ENCODE measurements at regions not wholly inside any gene's neighbourhood (a gene's known extent, or its start where the extent isn't known, plus 50 kb on each side); places are given as distances from the start of the nearest gene placed in this dataset.

GRCh38 chr16:26709175-26709574, 357.6 kb upstream of the C16orf82 start:
- Histone ChIP-seq H3K4me2 (ENCODE audit: extremely low read depth, insufficient read depth, low read length) (no peak overlapping the region), H3K4me3 (replicated peaks in 1 of 4; ENCODE audit: control extremely low read depth in 1 of 4, insufficient read depth in 1 of 4, low read depth in 3 of 4, low read length in 4 of 4) (no peak overlapping the region), H3K27ac (ENCODE audit: insufficient read depth, low read length) (no peak overlapping the region), H2AFZ (ENCODE audit: low read length) (no peak overlapping the region), H3K36me3 (ENCODE audit: control insufficient read depth, insufficient read depth, low read length) (no peaks in the 10 kb centered on the region), H3K79me2 (ENCODE audit: control insufficient read depth, insufficient read depth, low read length) (no peaks in the 10 kb centered on the region), H4K20me1 (ENCODE audit: control insufficient read depth, extremely low read depth, insufficient read depth, low read length) (no peaks in the 10 kb centered on the region), H3K4me1 (ENCODE audit: control insufficient read depth, extremely low read depth, insufficient read depth, low read length) (no peaks in the 10 kb centered on the region), H3K9ac (ENCODE audit: insufficient read depth, low read length) (no peak overlapping the region), H3K27me3 (ENCODE audit: control insufficient read depth, insufficient read depth, low read length) (no peaks in the 10 kb centered on the region), H3K9me3 (ENCODE audit: control insufficient read depth, insufficient read depth, low read depth, low read length) (no peaks in the 10 kb centered on the region)
- DNase-seq (ENCODE audit: low read depth in 2 of 2): no peak
- TF ChIP-seq EZH2 (IDR thresholded peaks at IDR 0.05; ENCODE audit: low read length, missing control alignments) (no peak), CTCF (conservative IDR thresholded peaks at IDR 0.05 in 1 of 2, IDR thresholded peaks at IDR 0.05 in 1 of 2; ENCODE audit: low read depth in 1 of 2, low read length in 2 of 2) (no peak)

GRCh38 chr16:26709754-26710153, 357.0 kb upstream of the C16orf82 start:
- Histone ChIP-seq H3K9me3 (ENCODE audit: control insufficient read depth, insufficient read depth, low read depth, low read length) (no peaks in the 10 kb centered on the region), H4K20me1 (ENCODE audit: control insufficient read depth, extremely low read depth, insufficient read depth, low read length) (no peaks in the 10 kb centered on the region), H3K36me3 (ENCODE audit: control insufficient read depth, insufficient read depth, low read length) (no peaks in the 10 kb centered on the region), H3K79me2 (ENCODE audit: control insufficient read depth, insufficient read depth, low read length) (no peaks in the 10 kb centered on the region), H3K4me3 (replicated peaks in 1 of 4; ENCODE audit: control extremely low read depth in 1 of 4, insufficient read depth in 1 of 4, low read depth in 3 of 4, low read length in 4 of 4) (no peak overlapping the region), H2AFZ (ENCODE audit: low read length) (no peak overlapping the region), H3K4me1 (ENCODE audit: control insufficient read depth, extremely low read depth, insufficient read depth, low read length) (no peaks in the 10 kb centered on the region), H3K4me2 (ENCODE audit: extremely low read depth, insufficient read depth, low read length) (no peak overlapping the region), H3K27ac (ENCODE audit: insufficient read depth, low read length) (no peak overlapping the region), H3K27me3 (ENCODE audit: control insufficient read depth, insufficient read depth, low read length) (no peaks in the 10 kb centered on the region), H3K9ac (ENCODE audit: insufficient read depth, low read length) (no peak overlapping the region)
- no peak for DNase-seq (ENCODE audit: low read depth in 2 of 2)
- TF ChIP-seq EZH2 (IDR thresholded peaks at IDR 0.05; ENCODE audit: low read length, missing control alignments): no peak
- TF ChIP-seq CTCF (conservative IDR thresholded peaks at IDR 0.05 in 1 of 2, IDR thresholded peaks at IDR 0.05 in 1 of 2; ENCODE audit: low read depth in 1 of 2, low read length in 2 of 2): no peak

- no peak overlapping the region for H2AFZ ChIP-seq (ENCODE audit: low read length)
- no peak overlapping the region for H3K9ac ChIP-seq (ENCODE audit: insufficient read depth, low read length)
- no peaks in the 10 kb centered on the region for H3K79me2 ChIP-seq (ENCODE audit: control insufficient read depth, insufficient read depth, low read length)
- H4K20me1 ChIP-seq (ENCODE audit: control insufficient read depth, extremely low read depth, insufficient read depth, low read length): no peaks in the 10 kb centered on the region
- no peaks in the 10 kb centered on the region for H3K9me3 ChIP-seq (ENCODE audit: control insufficient read depth, insufficient read depth, low read depth, low read length)
- H3K27me3 ChIP-seq (ENCODE audit: control insufficient read depth, insufficient read depth, low read length): no peaks in the 10 kb centered on the region
- no peak for DNase-seq (ENCODE audit: low read depth in 2 of 2)
- no peaks in the 10 kb centered on the region for H3K4me1 ChIP-seq (ENCODE audit: control insufficient read depth, extremely low read depth, insufficient read depth, low read length)
- no peak for TF ChIP-seq EZH2 (IDR thresholded peaks at IDR 0.05; ENCODE audit: low read length, missing control alignments)
- TF ChIP-seq CTCF (conservative IDR thresholded peaks at IDR 0.05 in 1 of 2, IDR thresholded peaks at IDR 0.05 in 1 of 2; ENCODE audit: low read depth in 1 of 2, low read length in 2 of 2): no peak
- no peak overlapping the region for H3K4me2 ChIP-seq (ENCODE audit: extremely low read depth, insufficient read depth, low read length)
- no peak overlapping the region for H3K27ac ChIP-seq (ENCODE audit: insufficient read depth, low read length)
- no peaks in the 10 kb centered on the region for H3K36me3 ChIP-seq (ENCODE audit: control insufficient read depth, insufficient read depth, low read length)
- no peak overlapping the region for H3K4me3 ChIP-seq (replicated peaks in 1 of 4; ENCODE audit: control extremely low read depth in 1 of 4, insufficient read depth in 1 of 4, low read depth in 3 of 4, low read length in 4 of 4)
Measured at GRCh38 chr16:26710450-26710849, 356.3 kb upstream of the C16orf82 start.

Data from fibroblast of lung (primary cell).